Stimulated activated naive CD8-positive, alpha-beta T cell treated with anti-CD3 and anti-CD28 coated beads, Interleukin-15, Interleukin-2, amounts not matched to agents 100 ng/mL and 50 ng/mL, for 24 hours (primary cell): ENCODE measurements at regions not wholly inside any gene's neighbourhood (a gene's known extent, or its start where the extent isn't known, plus 50 kb on each side); places are given as distances from the start of the nearest gene placed in this dataset.
"Not testable (repeated sequence)": the region's sequence is repeated elsewhere in the genome, so short reads cannot be mapped to it uniquely, and the experiment has no call there.

Experiments
- H3K27ac Mint-ChIP-seq: one replicate; pipeline ENCODE4 v1.8.0; 2021; ENCODE audit warnings: mild to moderate bottlenecking, mixed read lengths
- H3K27me3 Mint-ChIP-seq: one replicate; pipeline ENCODE4 v1.8.0; 2021; ENCODE audit warnings: mixed read lengths
- H3K36me3 Mint-ChIP-seq: one replicate; pipeline ENCODE4 v1.8.0; 2021; ENCODE audit warnings: low read depth, mixed read lengths
- H3K4me1 Mint-ChIP-seq: one replicate; pipeline ENCODE4 v1.8.0; 2021; ENCODE audit warnings: low read depth, mixed read lengths
- H3K4me3 Mint-ChIP-seq: one replicate; pipeline ENCODE4 v1.8.0; 2021; ENCODE audit warnings: mild to moderate bottlenecking, mixed read lengths
- H3K9me3 Mint-ChIP-seq: one replicate; pipeline ENCODE4 v1.8.0; 2021; ENCODE audit warnings: mixed read lengths

- no peak overlapping the region for H3K4me3 Mint-ChIP-seq
- H3K4me1 Mint-ChIP-seq: no peaks in the 10 kb centered on the region
- peaks cover 13% of the 10 kb centered on the region for H3K9me3 Mint-ChIP-seq
- H3K27ac Mint-ChIP-seq: no peak overlapping the region
- H3K36me3 Mint-ChIP-seq: peaks cover 4% of the 10 kb centered on the region
- H3K27me3 Mint-ChIP-seq: peaks cover 12% of the 10 kb centered on the region
These were observed 113.2 kb downstream of the TENT5C start for GRCh38 chr1:117719004-117719403.

GRCh38 chr1:117732065-117732797 is 126.4 kb downstream of the TENT5C start:
- no peak overlapping the region for H3K27ac Mint-ChIP-seq
- H3K9me3 Mint-ChIP-seq: peaks cover 17% of the 10 kb centered on the region
- H3K27me3 Mint-ChIP-seq: peaks cover 5% of the 10 kb centered on the region
- no peaks in the 10 kb centered on the region for H3K36me3 Mint-ChIP-seq
- H3K4me3 Mint-ChIP-seq: no peak overlapping the region
- peaks cover 14% of the 10 kb centered on the region for H3K4me1 Mint-ChIP-seq

DNA sequence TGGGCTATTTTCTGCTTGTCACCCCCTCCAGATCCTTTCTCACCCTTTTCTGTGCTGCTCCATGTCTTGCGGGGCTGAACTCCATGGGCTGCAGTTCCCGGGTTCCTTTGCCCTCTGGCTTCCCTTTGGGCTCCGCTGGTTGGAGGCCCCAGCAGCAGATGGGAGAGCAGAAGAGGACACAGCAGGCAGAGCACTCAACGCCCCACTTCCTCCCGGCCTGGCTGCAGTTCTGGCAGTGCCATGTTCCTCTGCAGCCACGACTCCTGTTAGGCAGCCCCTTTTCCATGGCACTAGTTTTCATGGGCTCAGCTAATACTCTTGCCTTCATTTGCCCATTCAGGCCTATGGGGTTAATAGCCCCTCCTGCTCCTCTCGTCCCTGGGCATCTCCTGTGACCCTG is 127.1 kb downstream of the TENT5C start:
- Mint-ChIP-seq H3K36me3 (no peaks in the 10 kb centered on the region), H3K9me3 (peaks cover 9% of the 10 kb centered on the region), H3K4me1 (peaks cover 14% of the 10 kb centered on the region), H3K27me3 (no peaks in the 10 kb centered on the region), H3K4me3 (no peak overlapping the region), H3K27ac (no peak overlapping the region)

DNA sequence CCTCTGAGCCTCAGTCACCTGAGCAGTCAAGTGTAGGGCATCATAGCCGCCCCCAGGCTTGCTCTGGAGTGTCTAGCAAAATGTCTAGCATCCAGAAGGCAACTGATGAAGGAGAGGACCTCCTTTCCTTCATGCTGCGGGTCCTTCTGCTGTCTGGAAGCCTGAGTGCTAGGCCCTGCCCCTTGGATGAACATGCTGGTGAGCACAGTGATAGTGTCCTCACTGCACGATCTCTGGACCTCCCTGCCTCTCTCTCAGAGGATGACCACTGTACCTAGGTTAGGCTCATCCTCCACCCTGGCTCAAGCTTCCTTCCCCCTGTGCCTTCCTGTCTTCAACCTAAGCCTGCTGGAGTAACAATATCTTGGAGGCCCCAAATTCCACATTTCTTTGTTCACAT is 128.6 kb downstream of the TENT5C start:
- Mint-ChIP-seq H3K36me3 (no peaks in the 10 kb centered on the region), H3K4me1 (peaks cover 14% of the 10 kb centered on the region), H3K9me3 (no peaks in the 10 kb centered on the region), H3K27me3 (no peaks in the 10 kb centered on the region), H3K27ac (no peak overlapping the region), H3K4me3 (no peak overlapping the region)

- Mint-ChIP-seq H3K4me3 (peak overlapping the region; percentile 81), H3K9me3 (no peaks in the 10 kb centered on the region)
These were observed 129.5 kb downstream of the TENT5C start for GRCh38 chr1:117735045-117735992.

DNA sequence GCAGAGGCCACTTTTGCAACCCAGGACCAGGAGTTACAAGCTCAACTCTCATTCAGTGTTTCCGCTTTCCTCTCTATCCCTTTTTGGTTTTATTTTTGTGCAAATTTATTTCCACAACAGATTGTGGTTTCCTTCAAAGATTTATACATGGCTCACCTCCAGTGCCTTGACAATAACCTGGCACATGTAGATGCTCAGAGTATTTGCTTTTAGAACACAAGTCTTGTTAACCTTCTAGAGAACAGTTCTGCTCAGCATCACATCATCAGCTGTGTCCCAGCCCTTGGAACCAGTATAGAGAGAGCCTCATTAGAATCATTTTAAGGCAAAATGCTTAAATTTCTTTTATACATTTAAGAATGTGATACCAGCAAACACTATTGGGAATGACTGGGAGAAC is 133.7 kb downstream of the TENT5C start:
- Mint-ChIP-seq H3K36me3 (no peaks in the 10 kb centered on the region), H3K4me1 (peaks cover 11% of the 10 kb centered on the region), H3K4me3 (no peak overlapping the region), H3K9me3 (peaks cover 7% of the 10 kb centered on the region), H3K27ac (no peak overlapping the region), H3K27me3 (no peaks in the 10 kb centered on the region)

More at GRCh38 chr1:117735045-117735992, 129.5 kb downstream of the TENT5C start:
- Mint-ChIP-seq H3K36me3 (no peaks in the 10 kb centered on the region), H3K4me1 (peaks cover 14% of the 10 kb centered on the region), H3K27me3 (no peaks in the 10 kb centered on the region), H3K27ac (peak overlapping the region; percentile 90)

DNA sequence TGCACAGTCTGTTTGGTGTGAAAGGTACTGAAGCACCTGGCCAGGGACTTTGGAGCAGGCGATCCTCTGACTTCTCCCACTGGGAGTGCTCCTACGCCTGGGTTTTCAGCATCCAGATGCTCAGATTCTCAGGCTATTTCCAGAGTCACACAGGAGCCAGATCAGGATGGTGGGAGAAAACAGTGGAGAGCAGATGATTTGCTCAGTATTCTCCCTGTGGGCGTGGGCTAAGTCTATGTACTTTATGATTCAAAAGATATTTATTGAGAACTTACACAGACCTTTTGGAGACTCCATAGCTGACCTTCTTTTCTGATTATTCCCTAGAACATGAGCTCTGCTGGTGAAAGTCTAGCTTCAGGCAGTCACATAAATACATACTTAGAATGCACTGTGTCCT is 134.6 kb downstream of the TENT5C start:
- Mint-ChIP-seq H3K27ac (no peak overlapping the region), H3K36me3 (no peaks in the 10 kb centered on the region), H3K4me1 (peaks cover 1% of the 10 kb centered on the region)

DNA sequence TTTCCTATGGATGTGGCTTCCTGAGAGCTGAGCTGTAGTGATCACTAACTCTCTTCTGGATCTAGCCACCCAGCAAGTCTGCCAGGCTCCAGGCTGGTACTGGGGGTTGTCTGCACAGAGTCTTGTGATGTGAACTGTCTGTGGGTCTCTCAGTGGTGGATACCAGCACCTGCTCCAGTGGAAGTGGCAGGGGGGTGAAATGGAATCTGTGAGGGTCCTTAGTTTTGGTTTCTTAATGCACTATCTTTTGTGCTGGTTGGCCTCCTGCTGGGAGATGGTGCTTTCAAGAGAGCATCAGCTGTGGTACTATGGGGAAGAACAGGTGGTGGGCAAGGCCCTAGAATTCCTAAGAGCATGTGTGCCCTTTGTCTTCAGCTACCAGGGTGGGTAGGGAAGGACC is 140.7 kb downstream of the TENT5C start:
- H3K4me3 Mint-ChIP-seq, H3K4me1 Mint-ChIP-seq, H3K36me3 Mint-ChIP-seq, H3K9me3 Mint-ChIP-seq, H3K27ac Mint-ChIP-seq: not testable (repeated sequence)
- peaks cover 12% of the 10 kb centered on the region for H3K27me3 Mint-ChIP-seq

More for the DNA sequence above, 134.6 kb downstream of the TENT5C start:
- Mint-ChIP-seq H3K9me3 (peaks cover 9% of the 10 kb centered on the region), H3K4me3 (no peak overlapping the region), H3K27me3 (no peaks in the 10 kb centered on the region)

DNA sequence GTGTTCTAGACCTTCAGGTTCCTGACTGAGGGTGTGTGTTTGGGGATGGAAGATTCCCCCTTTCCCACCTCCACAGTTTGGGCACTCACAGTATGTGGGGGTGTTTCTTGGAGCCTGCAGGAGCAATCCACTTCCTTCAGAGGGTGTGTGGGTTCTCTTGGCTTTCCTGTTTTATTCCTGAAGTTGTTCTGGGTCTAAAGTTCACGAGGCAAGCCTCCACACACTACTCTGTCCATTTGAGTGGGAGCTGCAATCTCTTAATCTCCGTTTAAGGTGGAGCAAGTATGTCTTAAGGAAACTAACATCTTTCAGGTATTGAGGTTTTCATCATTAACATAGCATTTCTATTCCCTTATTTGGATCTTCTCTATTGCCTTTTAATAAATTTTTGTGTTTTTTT is 141.8 kb downstream of the TENT5C start:
- Mint-ChIP-seq H3K9me3 (peaks cover 5% of the 10 kb centered on the region), H3K4me1 (no peaks in the 10 kb centered on the region), H3K27me3 (peaks cover 12% of the 10 kb centered on the region), H3K4me3 (no peak overlapping the region), H3K27ac (no peak overlapping the region), H3K36me3 (no peaks in the 10 kb centered on the region)

DNA sequence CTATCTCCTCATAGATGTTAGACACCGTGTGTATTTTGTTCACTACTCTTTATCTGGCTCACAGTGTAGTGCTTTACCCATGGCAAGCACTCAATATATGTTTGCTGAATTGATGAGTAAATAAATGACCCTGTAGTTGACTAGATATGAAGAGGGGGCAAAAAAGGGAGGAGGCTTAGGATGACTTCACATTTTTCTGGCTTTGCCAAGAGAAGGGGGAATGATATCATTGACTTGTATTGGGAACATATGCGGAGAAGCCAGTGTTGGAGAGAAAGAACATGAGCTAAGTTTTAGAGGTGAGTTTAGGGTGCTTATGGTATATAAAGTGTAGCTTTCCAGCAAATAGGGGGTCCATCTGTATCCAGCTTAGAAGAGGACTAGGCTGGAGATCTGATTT is 145.5 kb downstream of the TENT5C start:
- H3K27me3 Mint-ChIP-seq: peaks cover 22% of the 10 kb centered on the region
- H3K36me3 Mint-ChIP-seq: no peaks in the 10 kb centered on the region
- no peaks in the 10 kb centered on the region for H3K4me1 Mint-ChIP-seq
- no peak overlapping the region for H3K27ac Mint-ChIP-seq
- H3K9me3 Mint-ChIP-seq: no peaks in the 10 kb centered on the region
- no peak overlapping the region for H3K4me3 Mint-ChIP-seq

GRCh38 chr1:117752661-117753060 is 146.8 kb downstream of the TENT5C start:
- Mint-ChIP-seq H3K4me3 (no peak overlapping the region), H3K4me1 (no peaks in the 10 kb centered on the region), H3K27ac (no peak overlapping the region), H3K27me3 (peaks cover 31% of the 10 kb centered on the region), H3K9me3 (no peaks in the 10 kb centered on the region), H3K36me3 (no peaks in the 10 kb centered on the region)

DNA sequence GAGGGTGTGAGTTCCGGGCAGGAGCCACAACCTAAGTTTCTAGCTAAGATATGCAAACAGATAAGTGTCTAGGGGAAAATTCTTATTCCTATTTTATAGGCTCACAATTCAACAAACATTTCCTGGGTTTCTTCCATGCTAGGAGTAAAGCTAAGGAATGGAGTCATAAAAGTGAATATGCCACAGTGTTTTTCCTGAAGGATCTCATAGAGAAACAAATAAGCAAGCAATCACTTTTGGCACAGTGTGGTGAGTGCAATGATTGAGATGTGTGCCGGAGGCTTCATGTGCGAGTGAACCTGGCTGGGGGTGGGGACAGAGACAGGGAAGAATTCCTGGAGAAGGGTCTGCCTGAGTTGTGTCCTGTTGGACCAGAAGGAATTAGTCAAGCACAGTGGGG is 147.4 kb downstream of the TENT5C start:
- Mint-ChIP-seq H3K36me3 (no peaks in the 10 kb centered on the region), H3K27ac (no peak overlapping the region), H3K27me3 (peaks cover 32% of the 10 kb centered on the region), H3K4me1 (peaks cover under 1% of the 10 kb centered on the region), H3K9me3 (no peaks in the 10 kb centered on the region), H3K4me3 (no peak overlapping the region)

DNA sequence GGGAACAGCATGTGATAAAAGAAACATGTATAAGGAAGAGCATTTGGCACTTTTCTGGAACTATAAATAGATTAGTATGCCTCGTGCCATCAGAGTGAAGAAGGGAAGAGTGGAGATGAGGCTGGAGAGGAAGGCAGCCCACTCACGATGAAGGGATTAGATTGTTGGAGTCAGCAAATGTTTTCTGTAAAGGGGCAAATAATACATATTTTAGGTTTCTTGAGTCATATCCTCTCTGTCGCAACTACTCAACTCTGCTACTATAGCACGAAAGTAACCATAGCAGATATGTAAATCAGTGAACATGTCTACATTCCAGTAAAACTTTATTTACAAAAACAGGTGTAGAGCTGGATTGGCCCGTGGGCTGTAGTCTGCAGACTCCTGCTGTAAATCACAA is 147.8 kb downstream of the TENT5C start:
- Mint-ChIP-seq H3K4me3 (no peak overlapping the region), H3K4me1 (peaks cover 5% of the 10 kb centered on the region), H3K27ac (no peak overlapping the region), H3K36me3 (no peaks in the 10 kb centered on the region), H3K27me3 (peaks cover 36% of the 10 kb centered on the region), H3K9me3 (no peaks in the 10 kb centered on the region)

GRCh38 chr1:117754061-117754969 is 148.5 kb downstream of the TENT5C start:
- Mint-ChIP-seq H3K9me3 (no peaks in the 10 kb centered on the region), H3K27me3 (peaks cover 37% of the 10 kb centered on the region), H3K4me3 (no peak overlapping the region), H3K4me1 (peaks cover 6% of the 10 kb centered on the region), H3K27ac (no peak overlapping the region), H3K36me3 (no peaks in the 10 kb centered on the region)
